ENCODE measurements at regions not wholly inside any gene's neighbourhood (a gene's known extent, or its start where the extent isn't known, plus 50 kb on each side); places are given as distances from the start of the nearest gene placed in this dataset.

- TF ChIP-seq ZNF44 (CRISPR knock-in tag; IDR thresholded peaks at IDR 0.05) (0 out of 2 replicates have a peak, but pooled peaks have one; percentile 43), NBN (conservative IDR thresholded peaks at IDR 0.05) (no peak), ZNF598 (CRISPR knock-in tag; IDR thresholded peaks at IDR 0.05; ENCODE audit: borderline replicate concordance) (0 out of 2 replicates have a peak, but pooled peaks have one; percentile 25), MTERF4 (CRISPR knock-in tag; IDR thresholded peaks at IDR 0.05) (peak; percentile 11; the same call in 1 of the 2 replicates), ZBTB40 (IDR thresholded peaks at IDR 0.05) (no peak), ZBTB40 (CRISPR knock-in tag; IDR thresholded peaks at IDR 0.05) (peak; percentile 70), ZNF335 (CRISPR knock-in tag; IDR thresholded peaks at IDR 0.05) (peak; percentile 85; the same call in 1 of the 2 replicates), GTF2F1 (IDR thresholded peaks at IDR 0.05; ENCODE audit: low read length) (no peak), JARID2 (CRISPR knock-in tag; IDR thresholded peaks at IDR 0.05; ENCODE audit: insufficient replicate concordance) (no peak), ZNF33B (CRISPR knock-in tag; IDR thresholded peaks at IDR 0.05) (peak; percentile 40; the same call in 1 of the 2 replicates), MZF1 (CRISPR knock-in tag; IDR thresholded peaks at IDR 0.05; ENCODE audit: borderline replicate concordance) (no peak), NR2F6 (IDR thresholded peaks at IDR 0.05) (peak; percentile 98), NR2F6 (CRISPR knock-in tag; IDR thresholded peaks at IDR 0.05) (peak; percentile 99), NFE2L2 (IDR thresholded peaks at IDR 0.05; ENCODE audit: low read length) (no peak), HIVEP1 (CRISPR knock-in tag; IDR thresholded peaks at IDR 0.05) (peak; percentile 83; the same call in 1 of the 2 replicates), KAT2B (IDR thresholded peaks at IDR 0.05; ENCODE audit: borderline replicate concordance, low read depth, low read length) (no peak)
Measured at GRCh38 chr2:120525056-120526046, 179.4 kb downstream of the INHBB start (continued).
